ENCODE measurements at regions not wholly inside any gene's neighbourhood (a gene's known extent, or its start where the extent isn't known, plus 50 kb on each side); places are given as distances from the start of the nearest gene placed in this dataset.

GRCh38 chr18:72187956-72188355, 356.2 kb downstream of the CBLN2 start:
- Histone ChIP-seq H3K4me3 (replicated peaks in 1 of 3; ENCODE audit: insufficient read depth in 1 of 3, low read depth in 2 of 3, low read length in 3 of 3) (no peak overlapping the region), H3K9me3 (ENCODE audit: low read length) (no peaks in the 10 kb centered on the region), H3K4me2 (ENCODE audit: low read depth, low read length) (no peak overlapping the region), H3K27me3 (ENCODE audit: control insufficient read depth in 1 of 2, insufficient read depth in 2 of 2, low read length in 2 of 2) (no peaks in the 10 kb centered on the region), H3K9ac (ENCODE audit: insufficient read depth, low read depth, low read length) (no peak overlapping the region), H2AFZ (ENCODE audit: low read length) (no peak overlapping the region), H3K79me2 (ENCODE audit: insufficient read depth, low read length) (no peaks in the 10 kb centered on the region), H3K36me3 (replicated peaks in 1 of 2; ENCODE audit: control insufficient read depth in 1 of 2, insufficient read depth in 2 of 2, low read length in 2 of 2) (no peaks in the 10 kb centered on the region), H3K27ac (ENCODE audit: extremely low read length, insufficient read depth, low read length) (no peak overlapping the region), H4K20me1 (ENCODE audit: insufficient read depth, low read length) (no peaks in the 10 kb centered on the region), H3K4me1 (ENCODE audit: insufficient read depth, low read length) (no peaks in the 10 kb centered on the region)
- DNase-seq (ENCODE audit: low spot score) (no peak), ATAC-seq (no peak), FAIRE-seq (no peak)
- BruUV-seq (replicated peaks), result no TSS peak
- CTCF ChIA-PET (ENCODE audit: low intra/inter-chr PET ratio, low total read pairs), result no interaction called here
- POLR2A ChIA-PET, result no interaction called here
- TF ChIP-seq SRSF9 (IDR thresholded peaks at IDR 0.05; ENCODE audit: borderline replicate concordance, insufficient read depth, low read depth, low read length, poor library complexity, severe bottlenecking), result no peak
- TF ChIP-seq NR2F1 (CRISPR knock-in tag; IDR thresholded peaks at IDR 0.05), result no peak
- TF ChIP-seq CEBPB (IDR thresholded peaks at IDR 0.05; ENCODE audit: borderline replicate concordance, low read depth, low read length), result no peak
- no peak for TF ChIP-seq MEF2D (CRISPR knock-in tag; IDR thresholded peaks at IDR 0.05)
- TF ChIP-seq SIX4 (CRISPR knock-in tag; IDR thresholded peaks at IDR 0.05), result no peak
- TF ChIP-seq ZNF33A (CRISPR knock-in tag; IDR thresholded peaks at IDR 0.05; ENCODE audit: borderline replicate concordance), result no peak
- TF ChIP-seq HDAC1 (CRISPR knock-in tag; IDR thresholded peaks at IDR 0.05), result no peak
- no peak for TF ChIP-seq ATF1 (CRISPR knock-in tag; IDR thresholded peaks at IDR 0.05)
- no peak for TF ChIP-seq ZNF17 (CRISPR knock-in tag; IDR thresholded peaks at IDR 0.05)
- no peak for TF ChIP-seq IRF1 (CRISPR knock-in tag; IDR thresholded peaks at IDR 0.05; ENCODE audit: low read depth)
- no peak for TF ChIP-seq CEBPZ (IDR thresholded peaks at IDR 0.05; ENCODE audit: low read length)
- no peak for TF ChIP-seq HBP1 (CRISPR knock-in tag; IDR thresholded peaks at IDR 0.05; ENCODE audit: low read depth)
- in situ Hi-C loops (cut with HindIII; ENCODE audit: extremely low pct_ligation_motif_present, low pct_unique_long_range_greater_than_20kb), result no loop called here
- intact Hi-C loops (cut with micrococcal nuclease; ENCODE audit: unreplicated experiment), result no loop called here
- WGBS (ENCODE audit: low lambda C conversion rate), result 3% methylated on average over 2 of the region's 2 CpGs

Measured in HepG2 (cell line).